Smooth muscle cell of the brain vasculature (primary cell): ENCODE measurements at regions not wholly inside any gene's neighbourhood (a gene's known extent, or its start where the extent isn't known, plus 50 kb on each side); places are given as distances from the start of the nearest gene placed in this dataset.
"Not testable (repeated sequence)": the region's sequence is repeated elsewhere in the genome, so short reads cannot be mapped to it uniquely, and the experiment has no call there.

ENCODE experiments used
- DNase-seq: peaks from one replicate; pipeline ENCODE4 v3.0.0-alpha.2; 2012; ENCODE audit warnings: low read depth, low spot score

- no peak for DNase-seq
These were observed 1197.7 kb upstream of the CELF2 start for GRCh38 chr10:9819756-9820494.

DNA sequence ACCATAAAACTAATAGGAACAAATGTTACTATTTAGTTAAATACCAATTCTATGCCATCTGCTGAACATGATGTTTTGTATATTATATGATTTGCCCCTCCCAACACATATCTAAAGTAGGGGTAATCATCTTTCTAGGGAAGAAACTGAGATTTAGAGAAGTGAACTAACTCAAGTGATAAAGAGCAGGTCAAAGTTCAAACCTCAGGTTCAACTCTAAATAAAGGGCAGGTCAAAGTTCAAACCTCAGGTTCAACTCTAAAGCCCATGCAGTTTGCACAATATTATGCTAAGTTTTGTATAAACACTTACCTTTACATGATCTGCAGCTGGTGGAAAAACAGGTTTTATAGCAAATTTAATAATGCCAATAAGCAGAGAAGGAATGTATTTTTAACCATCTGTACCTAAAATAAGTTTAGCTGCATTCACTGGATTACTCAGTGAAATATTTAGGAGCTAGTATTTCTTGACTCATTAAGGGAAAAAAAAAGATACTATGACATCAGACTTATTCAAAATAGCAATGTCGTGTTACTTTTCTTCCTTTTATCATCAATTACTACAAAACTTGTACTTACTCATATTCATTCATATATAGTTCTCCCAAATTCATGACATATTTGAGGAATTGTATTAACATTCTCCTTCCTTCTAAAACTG is 1194.3 kb upstream of the CELF2 start:
- DNase-seq, result no peak

DNA sequence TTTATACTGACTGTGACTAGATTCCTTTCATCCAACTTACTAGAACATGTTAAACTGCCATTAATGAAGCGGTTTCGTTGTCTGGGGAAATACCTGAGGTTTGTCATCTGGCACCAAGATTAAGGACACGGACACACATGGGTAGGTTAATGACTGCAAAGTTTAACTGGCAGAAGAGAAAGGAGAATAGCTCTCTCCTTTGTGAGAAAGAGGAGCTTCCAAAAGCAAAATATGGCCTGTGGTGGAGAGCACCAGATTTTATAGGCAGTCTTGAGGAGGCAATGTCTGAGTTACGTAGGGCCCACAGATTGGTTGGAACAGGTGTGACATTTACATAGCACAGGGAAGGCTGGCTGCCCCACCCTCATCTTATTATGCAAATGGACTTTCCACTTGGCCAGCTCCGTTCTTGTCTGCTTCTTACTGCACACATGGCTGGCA is 1193.0 kb upstream of the CELF2 start:
- DNase-seq, result no peak

- no peak for DNase-seq
These were observed 1192.1 kb upstream of the CELF2 start for GRCh38 chr10:9825491-9826018.

GRCh38 chr10:9828110-9828509 is 1189.6 kb upstream of the CELF2 start:
- DNase-seq, result no peak

- DNase-seq, result no peak
These were observed 1183.7 kb upstream of the CELF2 start for GRCh38 chr10:9833942-9834341.

DNA sequence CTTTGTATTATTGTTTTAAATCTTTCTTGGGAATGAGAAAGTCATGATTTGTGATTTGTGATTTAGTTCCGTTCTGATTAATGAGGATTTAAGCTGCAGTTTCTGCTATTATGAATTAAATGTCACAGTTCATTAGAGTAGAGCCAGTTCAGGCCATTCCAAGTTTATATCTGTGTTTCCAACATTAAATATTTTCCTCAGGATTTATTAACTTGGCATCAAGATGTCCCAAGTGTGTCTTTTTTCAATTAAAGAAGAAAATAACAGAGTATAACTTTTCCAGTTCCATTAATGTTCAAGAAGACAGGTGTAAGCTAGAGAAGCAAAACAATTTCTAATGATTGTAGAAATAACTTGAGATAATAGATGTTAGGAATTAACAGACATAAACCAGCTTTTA is 1183.2 kb upstream of the CELF2 start:
- DNase-seq, result no peak

- no peak for DNase-seq
These were observed 1172.6 kb upstream of the CELF2 start for GRCh38 chr10:9845075-9845474.

GRCh38 chr10:9848278-9848677 is 1169.4 kb upstream of the CELF2 start:
- no peak for DNase-seq

GRCh38 chr10:9848981-9849380 is 1168.7 kb upstream of the CELF2 start:
- DNase-seq, result no peak

DNA sequence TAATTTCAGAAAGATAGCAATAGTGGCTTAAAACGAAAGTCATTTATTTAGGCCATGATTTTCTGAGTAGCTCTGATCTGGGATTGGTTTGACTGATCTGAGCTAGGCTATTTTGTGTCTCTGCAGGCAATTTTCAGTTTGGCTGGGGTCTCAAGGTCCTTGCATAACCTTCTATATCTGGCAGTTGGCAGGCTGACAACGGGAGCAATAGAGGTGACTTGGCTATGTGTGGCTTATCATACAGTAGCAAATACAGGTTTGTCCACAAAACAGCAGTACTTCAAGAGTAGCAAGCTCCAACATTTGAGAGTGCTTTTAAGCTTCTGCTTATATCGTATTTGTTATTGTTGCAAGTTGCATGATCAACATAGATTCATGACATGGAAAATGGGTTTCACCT is 1167.3 kb upstream of the CELF2 start:
- no peak for DNase-seq

DNA sequence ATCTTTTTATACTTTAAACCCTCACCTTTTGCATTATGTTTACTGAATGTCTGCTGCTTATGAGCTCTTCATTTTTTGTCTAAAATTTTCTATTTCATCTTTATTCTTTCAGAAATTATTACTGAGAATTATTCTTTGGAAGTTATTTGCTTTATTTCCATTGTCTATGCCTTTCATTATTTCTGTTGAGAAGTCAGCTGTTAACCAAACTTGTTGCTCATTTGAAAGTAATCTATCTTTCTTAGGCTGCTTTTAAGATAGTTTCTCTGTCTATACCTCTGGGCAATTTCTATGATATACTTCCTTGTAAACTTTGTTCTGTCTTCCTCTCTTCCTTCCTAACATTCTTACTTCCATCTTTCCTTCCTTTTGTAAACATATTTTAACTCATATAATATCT is 1165.9 kb upstream of the CELF2 start:
- DNase-seq, result no peak

- no peak for DNase-seq
These were observed 1164.0 kb upstream of the CELF2 start for GRCh38 chr10:9853405-9854355.

DNA sequence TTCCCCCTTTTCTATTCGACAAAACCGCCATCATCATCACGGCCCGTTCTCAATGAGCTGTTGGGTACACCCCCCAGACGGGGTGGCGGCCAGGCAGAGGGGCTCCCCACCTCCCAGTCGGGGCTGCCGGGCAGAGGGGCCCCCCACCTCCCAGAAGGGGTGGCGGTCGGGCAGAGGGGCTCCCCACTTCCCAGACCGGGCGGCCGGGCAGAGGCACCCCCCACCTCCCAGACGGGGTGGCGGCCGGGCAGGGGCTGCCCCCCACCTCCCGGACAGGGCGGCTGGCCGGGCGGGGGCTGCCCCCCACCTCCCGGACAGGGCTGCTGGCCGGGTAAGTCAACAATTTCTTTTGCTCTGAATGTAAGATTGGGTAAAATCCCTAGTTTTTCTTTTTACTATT is 1162.2 kb upstream of the CELF2 start:
- DNase-seq, result not testable (repeated sequence)

DNA sequence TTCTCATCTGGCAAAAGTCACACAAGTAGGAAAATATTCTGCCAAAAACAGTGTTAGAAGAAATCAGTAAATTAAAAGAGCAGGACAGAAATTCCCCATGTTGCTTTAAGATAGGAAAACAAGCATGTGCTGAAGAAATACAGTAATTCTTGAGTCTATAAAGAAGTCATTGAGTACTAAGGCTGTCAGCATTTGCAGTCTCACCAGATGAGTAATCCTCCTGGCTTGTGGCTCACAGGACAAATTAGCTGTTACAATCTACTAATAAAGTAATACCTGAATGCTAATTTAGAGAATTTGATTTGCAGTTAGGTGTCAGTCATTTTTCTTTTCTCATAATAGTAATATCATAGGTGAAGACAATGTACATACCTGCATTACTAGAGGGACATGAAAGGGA is 1158.9 kb upstream of the CELF2 start:
- no peak for DNase-seq

- no peak for DNase-seq
These were observed 1157.6 kb upstream of the CELF2 start for GRCh38 chr10:9860045-9860444.

- no peak for DNase-seq
These were observed 1154.0 kb upstream of the CELF2 start for GRCh38 chr10:9863559-9864121.

GRCh38 chr10:9868499-9868898 is 1149.2 kb upstream of the CELF2 start:
- DNase-seq, result no peak

- DNase-seq, result no peak
These were observed 1148.5 kb upstream of the CELF2 start for GRCh38 chr10:9869205-9869604.

GRCh38 chr10:9869606-9870176 is 1148.0 kb upstream of the CELF2 start:
- DNase-seq, result no peak

DNA sequence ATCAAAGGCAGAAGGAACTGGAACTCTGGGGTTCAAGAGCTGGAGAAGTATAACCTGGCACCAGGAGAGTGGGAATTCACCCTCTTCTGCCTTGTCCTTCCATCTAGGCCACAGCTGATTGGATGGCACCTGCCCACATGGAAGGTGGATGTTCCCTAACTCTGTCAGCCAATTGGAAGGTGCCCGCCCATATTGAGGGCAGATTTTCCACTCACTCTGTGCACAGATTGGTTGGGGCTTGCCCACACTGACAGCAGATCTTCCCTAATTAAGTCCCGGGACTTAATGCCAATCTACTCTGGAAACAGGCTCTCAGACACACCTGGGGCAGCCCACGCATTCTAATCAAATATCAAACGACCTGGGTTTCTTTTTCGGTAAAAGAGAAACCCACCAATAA is 1142.3 kb upstream of the CELF2 start:
- no peak for DNase-seq
